ENCODE measurements at regions not wholly inside any gene's neighbourhood (a gene's known extent, or its start where the extent isn't known, plus 50 kb on each side); places are given as distances from the start of the nearest gene placed in this dataset.

- ChIA-PET CTCF (no interaction called here), POLR2A (no interaction called here)
- H3K4me3 ChIP-seq (ENCODE audit: low read depth, low read length) = no peak overlapping the region
- TF ChIP-seq CTCF (IDR thresholded peaks at IDR 0.05; ENCODE audit: insufficient read depth, low read length, missing control alignments) = no peak
- no peak for DNase-seq (ENCODE audit: low read depth, low spot score)
Measured at GRCh38 chr13:81615031-81615430, 1274.1 kb upstream of the SPRY2 start.

GRCh38 chr13:81610644-81611043, 1269.7 kb upstream of the SPRY2 start:
- POLR2A ChIA-PET = no interaction called here
- H3K4me3 ChIP-seq (ENCODE audit: low read depth, low read length) = no peak overlapping the region
- CTCF ChIA-PET = no interaction called here
- TF ChIP-seq CTCF (IDR thresholded peaks at IDR 0.05; ENCODE audit: insufficient read depth, low read length, missing control alignments) = no peak
- no peak for DNase-seq (ENCODE audit: low read depth, low spot score)

- no peak for TF ChIP-seq CTCF (IDR thresholded peaks at IDR 0.05; ENCODE audit: insufficient read depth, low read length, missing control alignments)
- ChIA-PET CTCF (no interaction called here), POLR2A (no interaction called here)
- H3K4me3 ChIP-seq (ENCODE audit: low read depth, low read length) = no peak overlapping the region
- no peak for DNase-seq (ENCODE audit: low read depth, low spot score)
Measured at GRCh38 chr13:81609335-81609734, 1268.4 kb upstream of the SPRY2 start.

GRCh38 chr13:81606074-81606473, 1265.1 kb upstream of the SPRY2 start:
- CTCF ChIA-PET = no interaction called here
- no peak for DNase-seq (ENCODE audit: low read depth, low spot score)
- no peak for TF ChIP-seq CTCF (IDR thresholded peaks at IDR 0.05; ENCODE audit: insufficient read depth, low read length, missing control alignments)
- H3K4me3 ChIP-seq (ENCODE audit: low read depth, low read length) = no peak overlapping the region
- POLR2A ChIA-PET = no interaction called here

- TF ChIP-seq CTCF (IDR thresholded peaks at IDR 0.05; ENCODE audit: insufficient read depth, low read length, missing control alignments) = no peak
- ChIA-PET CTCF (no interaction called here), POLR2A (no interaction called here)
- no peak for DNase-seq (ENCODE audit: low read depth, low spot score)
- H3K4me3 ChIP-seq (ENCODE audit: low read depth, low read length) = no peak overlapping the region
Measured at GRCh38 chr13:81602241-81602640, 1261.3 kb upstream of the SPRY2 start.

- no peak for TF ChIP-seq CTCF (IDR thresholded peaks at IDR 0.05; ENCODE audit: insufficient read depth, low read length, missing control alignments)
- ChIA-PET POLR2A (no interaction called here), CTCF (no interaction called here)
- no peak overlapping the region for H3K4me3 ChIP-seq (ENCODE audit: low read depth, low read length)
- DNase-seq (ENCODE audit: low read depth, low spot score) = no peak
Measured at GRCh38 chr13:81597101-81597500, 1256.2 kb upstream of the SPRY2 start.
